ENCODE measurements at regions not wholly inside any gene's neighbourhood (a gene's known extent, or its start where the extent isn't known, plus 50 kb on each side); places are given as distances from the start of the nearest gene placed in this dataset.
"Not testable (repeated sequence)": the region's sequence is repeated elsewhere in the genome, so short reads cannot be mapped to it uniquely, and the experiment has no call there.

DNA sequence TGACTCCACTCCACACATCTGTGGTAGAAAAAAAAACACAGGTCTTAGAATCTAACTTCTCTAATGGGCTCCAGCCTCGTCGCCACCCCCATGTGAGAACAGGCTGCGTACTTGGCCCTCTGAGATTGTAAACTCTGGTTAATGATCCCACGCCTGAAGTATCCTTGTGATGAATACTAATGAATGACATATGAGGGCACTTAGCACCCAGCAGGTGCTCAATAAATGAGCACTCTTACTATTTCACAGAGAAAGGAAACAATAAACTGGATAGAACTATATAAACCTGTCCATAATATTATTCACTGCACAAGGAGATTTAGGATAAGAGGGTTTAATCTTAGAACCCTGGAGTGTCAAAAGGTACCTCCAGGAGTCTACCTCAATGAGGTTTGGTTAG lies 310.1 kb upstream of the HNRNPA3 start:
- ChIA-PET POLR2A (no interaction called here), CTCF (no interaction called here)
- no peak for DNase-seq (ENCODE audit: low read depth, low spot score)
- no peak overlapping the region for H3K4me3 ChIP-seq (ENCODE audit: low read depth, low read length)
- TF ChIP-seq, protein P1, sequence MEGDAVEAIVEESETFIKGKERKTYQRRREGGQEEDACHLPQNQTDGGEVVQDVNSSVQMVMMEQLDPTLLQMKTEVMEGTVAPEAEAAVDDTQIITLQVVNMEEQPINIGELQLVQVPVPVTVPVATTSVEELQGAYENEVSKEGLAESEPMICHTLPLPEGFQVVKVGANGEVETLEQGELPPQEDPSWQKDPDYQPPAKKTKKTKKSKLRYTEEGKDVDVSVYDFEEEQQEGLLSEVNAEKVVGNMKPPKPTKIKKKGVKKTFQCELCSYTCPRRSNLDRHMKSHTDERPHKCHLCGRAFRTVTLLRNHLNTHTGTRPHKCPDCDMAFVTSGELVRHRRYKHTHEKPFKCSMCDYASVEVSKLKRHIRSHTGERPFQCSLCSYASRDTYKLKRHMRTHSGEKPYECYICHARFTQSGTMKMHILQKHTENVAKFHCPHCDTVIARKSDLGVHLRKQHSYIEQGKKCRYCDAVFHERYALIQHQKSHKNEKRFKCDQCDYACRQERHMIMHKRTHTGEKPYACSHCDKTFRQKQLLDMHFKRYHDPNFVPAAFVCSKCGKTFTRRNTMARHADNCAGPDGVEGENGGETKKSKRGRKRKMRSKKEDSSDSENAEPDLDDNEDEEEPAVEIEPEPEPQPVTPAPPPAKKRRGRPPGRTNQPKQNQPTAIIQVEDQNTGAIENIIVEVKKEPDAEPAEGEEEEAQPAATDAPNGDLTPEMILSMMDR (IDR thresholded peaks at IDR 0.05; ENCODE audit: insufficient read depth, low read length, missing control alignments), result no peak

DNA sequence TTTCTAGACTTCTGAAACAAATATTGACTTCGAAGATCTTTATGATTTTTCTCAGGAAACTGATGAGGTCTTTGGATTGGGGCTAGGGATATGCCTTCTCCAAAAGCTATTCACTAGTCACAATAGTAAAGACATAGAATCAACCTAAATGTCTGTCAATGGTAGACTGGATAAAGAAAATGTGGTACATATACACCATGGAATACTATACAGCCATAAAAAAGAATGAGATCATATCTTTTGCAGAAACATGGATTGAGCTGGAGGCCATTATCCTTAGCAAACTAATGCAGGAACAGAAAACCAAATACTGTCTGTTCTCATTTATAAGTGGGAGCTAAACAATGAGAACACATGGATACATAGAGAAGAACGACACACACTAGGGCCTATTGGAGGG lies 308.5 kb upstream of the HNRNPA3 start:
- DNase-seq (ENCODE audit: low read depth, low spot score); H3K4me3 ChIP-seq (ENCODE audit: low read depth, low read length); POLR2A ChIA-PET; CTCF ChIA-PET: not testable (repeated sequence)

DNA sequence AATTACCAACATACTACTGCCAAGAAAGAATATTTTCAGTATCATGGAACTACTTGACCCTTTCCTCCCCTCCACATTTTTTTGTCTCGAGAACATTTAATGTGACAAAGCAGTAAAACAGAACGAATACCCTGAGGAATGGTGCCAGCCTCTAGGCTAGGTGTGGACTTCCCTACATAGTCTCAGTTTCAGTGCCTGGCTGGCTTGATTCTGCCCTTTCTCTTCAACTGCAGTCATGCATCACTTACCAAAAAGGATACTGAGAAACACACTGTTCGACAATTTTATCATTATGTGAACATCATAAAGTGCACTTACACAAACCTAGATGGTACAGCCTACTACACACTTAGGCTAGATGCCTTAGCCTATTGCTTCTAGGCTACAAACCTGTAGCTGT lies 305.3 kb upstream of the HNRNPA3 start:
- H3K4me3 ChIP-seq (ENCODE audit: low read depth, low read length), result no peak overlapping the region
- TF ChIP-seq, protein P1 (IDR thresholded peaks at IDR 0.05; ENCODE audit: insufficient read depth, low read length, missing control alignments), result no peak
- DNase-seq (ENCODE audit: low read depth, low spot score), result no peak
- CTCF ChIA-PET, result no interaction called here
- POLR2A ChIA-PET, result no interaction called here

DNA sequence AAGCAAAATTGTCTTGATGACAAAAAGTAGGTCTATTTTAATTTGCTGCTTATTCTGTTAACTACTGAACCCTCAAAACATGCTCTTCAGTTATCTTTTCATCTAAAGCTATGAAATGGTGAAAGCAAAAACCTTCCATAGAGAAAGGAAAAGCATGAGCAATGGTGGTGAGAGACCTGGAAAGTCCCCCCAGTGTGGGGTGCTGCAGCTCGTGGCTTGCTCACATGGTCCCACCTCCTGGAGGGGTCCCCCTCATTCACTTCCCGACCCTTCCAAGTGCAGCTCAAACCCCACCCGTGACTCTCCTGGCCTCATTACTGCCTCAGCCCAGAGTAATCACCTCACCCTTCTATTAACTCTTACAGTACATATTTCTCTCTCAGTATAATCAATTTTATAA lies 301.8 kb upstream of the HNRNPA3 start:
- TF ChIP-seq, protein P1 (IDR thresholded peaks at IDR 0.05; ENCODE audit: insufficient read depth, low read length, missing control alignments), result no peak
- ChIA-PET CTCF (no interaction called here), POLR2A (interaction anchor here (0.7 kb wide), 1 partner anchor 21 kb away, joined by 4 read pairs; no protein-coding TSS in a partner anchor)
- no peak overlapping the region for H3K4me3 ChIP-seq (ENCODE audit: low read depth, low read length)
- DNase-seq (ENCODE audit: low read depth, low spot score), result no peak

DNA sequence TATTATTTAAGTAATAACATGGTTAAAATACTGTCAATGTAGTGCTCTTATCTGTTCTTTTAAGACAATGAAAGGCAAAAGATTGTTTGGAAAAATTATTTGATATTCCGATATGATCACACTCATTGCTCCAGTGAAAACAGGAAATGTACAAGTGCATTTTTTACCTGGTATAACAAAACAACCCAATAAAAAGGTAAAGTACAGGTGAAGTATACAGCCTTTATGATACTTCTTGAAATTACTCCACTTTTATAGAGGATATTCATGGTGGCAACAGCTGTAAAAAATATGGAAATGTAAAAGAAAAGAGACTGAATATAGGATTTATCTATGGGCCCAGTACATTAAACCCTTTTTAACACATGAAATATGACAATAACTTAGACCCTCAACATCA lies 298.6 kb upstream of the HNRNPA3 start:
- POLR2A ChIA-PET, result no interaction called here
- CTCF ChIA-PET, result no interaction called here
- H3K4me3 ChIP-seq (ENCODE audit: low read depth, low read length), result no peak overlapping the region
- TF ChIP-seq, protein P1 (IDR thresholded peaks at IDR 0.05; ENCODE audit: insufficient read depth, low read length, missing control alignments), result no peak
- DNase-seq (ENCODE audit: low read depth, low spot score), result no peak

DNA sequence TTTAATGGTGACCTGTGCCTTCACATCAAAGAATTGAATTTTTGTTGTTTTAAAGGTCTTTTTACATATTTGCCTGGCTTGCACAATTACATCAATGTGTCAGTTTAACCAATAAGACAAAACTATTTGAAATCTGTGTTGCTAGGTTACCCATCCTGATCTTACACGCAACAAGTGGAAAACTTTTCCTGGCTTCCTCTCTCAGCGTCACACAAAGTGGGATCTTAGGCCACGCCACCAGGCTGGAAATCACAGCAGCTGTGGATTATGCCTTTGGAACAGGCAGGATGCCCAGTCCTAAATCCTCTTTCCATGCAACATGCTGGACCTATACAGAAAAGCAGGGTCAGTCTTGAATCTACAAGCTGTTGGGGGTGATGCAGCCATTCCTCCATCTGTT lies 298.2 kb upstream of the HNRNPA3 start:
- H3K4me3 ChIP-seq (ENCODE audit: low read depth, low read length), result no peak overlapping the region
- TF ChIP-seq, protein P1 (IDR thresholded peaks at IDR 0.05; ENCODE audit: insufficient read depth, low read length, missing control alignments), result no peak
- no peak for DNase-seq (ENCODE audit: low read depth, low spot score)
- ChIA-PET CTCF (no interaction called here), POLR2A (no interaction called here)

DNA sequence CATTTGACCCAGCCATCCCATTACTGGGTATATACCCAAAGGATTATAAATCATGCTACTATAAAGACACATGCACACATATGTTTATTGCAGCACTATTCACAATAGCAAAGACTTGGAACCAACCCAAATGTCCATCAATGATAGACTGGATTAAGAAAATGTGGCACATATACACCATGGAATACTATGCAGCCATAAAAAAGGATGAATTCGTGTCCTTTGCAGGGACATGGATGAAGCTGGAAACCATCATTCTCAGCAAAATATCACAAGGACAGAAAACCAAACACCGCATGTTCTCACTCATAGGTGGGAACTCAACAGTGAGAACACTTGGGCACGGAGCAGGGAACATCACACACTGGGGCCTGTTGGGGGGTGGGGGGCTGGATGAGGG lies 290.0 kb upstream of the HNRNPA3 start:
- CTCF ChIA-PET; H3K4me3 ChIP-seq (ENCODE audit: low read depth, low read length); DNase-seq (ENCODE audit: low read depth, low spot score); POLR2A ChIA-PET: not testable (repeated sequence)

DNA sequence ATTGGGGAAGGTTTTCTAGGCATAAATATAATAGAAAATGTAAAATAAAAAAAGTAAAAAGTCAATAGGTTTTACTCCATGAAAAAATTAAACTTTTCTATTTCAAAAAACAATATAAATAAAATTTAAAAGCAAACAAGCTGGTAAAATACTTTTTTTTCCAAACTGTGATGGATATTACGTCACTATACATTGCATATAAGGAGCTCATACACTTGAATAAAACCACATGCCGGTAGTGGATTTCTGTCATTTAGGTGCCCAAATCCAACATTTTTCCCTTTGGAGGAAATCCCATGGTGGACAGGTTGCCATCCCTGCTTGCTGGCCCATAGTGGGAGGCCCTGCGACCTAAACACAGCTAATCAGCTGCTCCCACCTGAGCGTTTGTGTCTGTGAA lies 289.4 kb upstream of the HNRNPA3 start:
- POLR2A ChIA-PET, result no interaction called here
- CTCF ChIA-PET, result no interaction called here
- no peak overlapping the region for H3K4me3 ChIP-seq (ENCODE audit: low read depth, low read length)
- no peak for DNase-seq (ENCODE audit: low read depth, low spot score)
- TF ChIP-seq, protein P1 (IDR thresholded peaks at IDR 0.05; ENCODE audit: insufficient read depth, low read length, missing control alignments), result no peak

Data from AG04449 (cell line).